OCI-LY1 (cell line): ENCODE measurements at regions not wholly inside any gene's neighbourhood (a gene's known extent, or its start where the extent isn't known, plus 50 kb on each side); places are given as distances from the start of the nearest gene placed in this dataset.

ENCODE experiments used
- CTCF ChIP-seq: fragments of 200-600 bp; sonication (generic), shearing (Covaris generic); IDR thresholded peaks from 2 replicates; pipeline ENCODE4 v1.5.1; 2017; ENCODE audit warnings: mild to moderate bottlenecking, antibody characterized with exemption, low read length, moderate library complexity, mixed read lengths
- EZH2 ChIP-seq: fragments of 200-600 bp; sonication (generic), shearing (Covaris generic); IDR thresholded peaks from 2 replicates; pipeline ENCODE4 v1.8.0; 2017; ENCODE audit warnings: borderline replicate concordance, mixed run types, mild to moderate bottlenecking, antibody characterized with exemption, low read length, moderate library complexity, mixed read lengths

- no peak for TF ChIP-seq CTCF
- no peak for TF ChIP-seq EZH2
These were observed 531.7 kb downstream of the ETS1 start for GRCh38 chr11:128055576-128056217.
